H9 (cell line): ENCODE measurements at regions not wholly inside any gene's neighbourhood (a gene's known extent, or its start where the extent isn't known, plus 50 kb on each side); places are given as distances from the start of the nearest gene placed in this dataset.
A peak's percentile ranks its signal among the peaks of the same experiment; 100 is the strongest.

ENCODE experiments used
- DNase-seq: peaks from one replicate; pipeline ENCODE4 v3.0.0-alpha.2; 2017
- H2AFZ ChIP-seq: one replicate; pipeline ENCODE4 v1.6.1; 2013; ENCODE audit warnings: mild to moderate bottlenecking, low read length, control low read depth, moderate library complexity
- H2AK5ac ChIP-seq: 2 replicates; pipeline ENCODE4 v1.6.1; 2013; ENCODE audit warnings: low read length, control low read depth, mixed read lengths; ENCODE audit not compliant: insufficient read length
- H2BK120ac ChIP-seq: one replicate; pipeline ENCODE4 v1.6.1; 2013; ENCODE audit warnings: low read depth, mild to moderate bottlenecking, low read length, control low read depth, inconsistent platforms; ENCODE audit not compliant: poor library complexity, severe bottlenecking
- H2BK12ac ChIP-seq: 2 replicates; pipeline ENCODE4 v1.6.1; 2013; ENCODE audit warnings: low read length, control low read depth, mixed read lengths, low read depth; ENCODE audit not compliant: insufficient read length
- H2BK15ac ChIP-seq: 2 replicates; pipeline ENCODE4 v1.6.1; 2013; ENCODE audit warnings: low read depth, low read length, control low read depth
- H2BK20ac ChIP-seq: one replicate; pipeline ENCODE4 v1.6.1; 2013; ENCODE audit warnings: low read depth, mild to moderate bottlenecking, low read length, control low read depth, inconsistent platforms; ENCODE audit not compliant: poor library complexity, severe bottlenecking
- H2BK5ac ChIP-seq: 2 replicates; pipeline ENCODE4 v1.6.1; 2013; ENCODE audit warnings: low read length, control low read depth, mixed read lengths; ENCODE audit not compliant: insufficient read length
- H3K14ac ChIP-seq: 2 replicates; pipeline ENCODE4 v1.6.1; 2013; ENCODE audit warnings: low read length, control low read depth; ENCODE audit not compliant: insufficient read depth
- H3K18ac ChIP-seq: 2 replicates; pipeline ENCODE4 v1.6.1; 2013; ENCODE audit warnings: low read depth, mild to moderate bottlenecking, mixed read lengths, low read length, control low read depth; ENCODE audit not compliant: insufficient read length
- H3K23ac ChIP-seq: 2 replicates; pipeline ENCODE4 v1.6.1; 2013; ENCODE audit warnings: low read length, control low read depth, mixed read lengths, low read depth; ENCODE audit not compliant: insufficient read length
- H3K23me2 ChIP-seq: 2 replicates; pipeline ENCODE4 v1.6.1; 2013; ENCODE audit warnings: low read depth, mild to moderate bottlenecking, mixed read lengths, low read length, control low read depth; ENCODE audit not compliant: insufficient read length, poor library complexity, severe bottlenecking
- H3K27ac ChIP-seq: 2 replicates; pipeline ENCODE4 v1.5.1; 2013; ENCODE audit warnings: low read length, control low read depth, mixed read lengths, low read depth; ENCODE audit not compliant: insufficient read length
- H3K27me3 ChIP-seq: 2 replicates; pipeline ENCODE4 v1.6.1; 2013; ENCODE audit warnings: low read length, control low read depth, inconsistent platforms; ENCODE audit not compliant: insufficient read depth
- H3K4ac ChIP-seq: 2 replicates; pipeline ENCODE4 v1.6.1; 2013; ENCODE audit warnings: low read depth, mild to moderate bottlenecking, control low read depth, inconsistent platforms, low read length, moderate library complexity
- H3K4me1 ChIP-seq: 2 replicates; pipeline ENCODE4 v1.6.1; 2013; ENCODE audit warnings: low read length, control low read depth, inconsistent platforms; ENCODE audit not compliant: insufficient read depth
- H3K4me2 ChIP-seq: 2 replicates; pipeline ENCODE4 v1.6.1; 2013; ENCODE audit warnings: low read length, control low read depth, mixed read lengths; ENCODE audit not compliant: insufficient read length, insufficient read depth
- H3K56ac ChIP-seq: 2 replicates; pipeline ENCODE4 v1.6.1; 2013; ENCODE audit warnings: low read depth, mild to moderate bottlenecking, mixed read lengths, low read length, control low read depth; ENCODE audit not compliant: insufficient read length
- H3K79me1 ChIP-seq: 2 replicates; pipeline ENCODE4 v1.6.1; 2013; ENCODE audit warnings: low read depth, mild to moderate bottlenecking, moderate library complexity, low read length, control low read depth, inconsistent platforms; ENCODE audit not compliant: insufficient read depth, poor library complexity, severe bottlenecking
- H3K79me2 ChIP-seq: 2 replicates; pipeline ENCODE4 v1.6.1; 2013; ENCODE audit warnings: low read length, control low read depth, inconsistent platforms; ENCODE audit not compliant: insufficient read depth
- H3K9ac ChIP-seq: 2 replicates; pipeline ENCODE4 v1.6.1; 2013; ENCODE audit warnings: low read length, control low read depth, mixed read lengths; ENCODE audit not compliant: insufficient read length; ENCODE audit errors: extremely low read depth
- H3K9me3 ChIP-seq: one replicate; pipeline ENCODE4 v1.6.1; 2013; ENCODE audit warnings: low read depth, low read length, inconsistent platforms; ENCODE audit not compliant: control insufficient read depth
- H3T11ph ChIP-seq: one replicate; pipeline ENCODE4 v1.6.1; 2013; ENCODE audit warnings: mild to moderate bottlenecking, low read length, control low read depth, inconsistent platforms
- H4K20me1 ChIP-seq: one replicate; pipeline ENCODE4 v1.6.1; 2013; ENCODE audit not compliant: control insufficient read depth, insufficient read length, insufficient read depth
- H4K5ac ChIP-seq: 2 replicates; pipeline ENCODE4 v1.6.1; 2013; ENCODE audit warnings: low read depth, mild to moderate bottlenecking, mixed read lengths, low read length, control low read depth; ENCODE audit not compliant: insufficient read length
- H4K8ac ChIP-seq: replicated peaks from 2 replicates; pipeline ENCODE4 v1.6.1; 2013; ENCODE audit warnings: low read length, control low read depth, mixed read lengths, low read depth; ENCODE audit not compliant: insufficient read length
- H4K91ac ChIP-seq: 2 replicates; pipeline ENCODE4 v1.6.1; 2013; ENCODE audit warnings: low read depth, mild to moderate bottlenecking, moderate library complexity, mixed read lengths, low read length, control low read depth; ENCODE audit not compliant: insufficient read length
- H3K27ac Mint-ChIP-seq, 3 experiments: 2 replicates in 2 of 3; 3 replicates in 1 of 3; pipeline ENCODE4 v1.8.0; 2020 to 2021; ENCODE audit warnings: mixed read lengths in 3 of 3, mild to moderate bottlenecking in 1 of 3, moderate library complexity in 1 of 3
- H3K27me3 Mint-ChIP-seq: 2 replicates; pipeline ENCODE4 v1.8.0; 2021; ENCODE audit warnings: low read depth, mild to moderate bottlenecking, moderate library complexity, mixed read lengths
- H3K36me3 Mint-ChIP-seq, 3 experiments: 2 replicates in 2 of 3; 3 replicates in 1 of 3; pipeline ENCODE4 v1.8.0; 2020 to 2021; ENCODE audit warnings: low read depth in 3 of 3, mixed read lengths in 3 of 3; ENCODE audit not compliant: insufficient read depth in 1 of 3
- H3K4me1 Mint-ChIP-seq, 2 experiments: 2 replicates each; pipeline ENCODE4 v1.8.0; 2020; ENCODE audit warnings: mixed read lengths in 2 of 2
- H3K4me3 Mint-ChIP-seq, 2 experiments: 2 replicates in 1 of 2; 3 replicates in 1 of 2; pipeline ENCODE4 v1.8.0; 2020 to 2021; ENCODE audit warnings: mild to moderate bottlenecking in 2 of 2, mixed read lengths in 2 of 2, moderate library complexity in 1 of 2
- H3K9me3 Mint-ChIP-seq, 2 experiments: 2 replicates in 1 of 2; 3 replicates in 1 of 2; pipeline ENCODE4 v1.8.0; 2020; ENCODE audit warnings: mild to moderate bottlenecking in 2 of 2, mixed read lengths in 2 of 2, moderate library complexity in 1 of 2
- CTCF ChIP-seq: fragments of 200-600 bp; sonication (generic); conservative IDR thresholded peaks from 3 replicates; pipeline ENCODE4 v1.8.0; 2021; ENCODE audit warnings: antibody characterized with exemption, mild to moderate bottlenecking
- WGBS: extraction: QIAGEN DNeasy Blood & Tissue Kit; methylation state at CpG from one replicate; pipeline ENCODE4 v1.1.7; 2013; ENCODE audit warnings: missing lambda C conversion rate, low lambda C conversion rate, mixed read lengths; ENCODE audit not compliant: insufficient read length; ENCODE audit errors: extremely low coverage; 5-methylcytosine and 5-hydroxymethylcytosine counted together

GRCh38 chr20:48181261-48181935 is 396.1 kb upstream of the SULF2 start:
- Histone ChIP-seq H3K79me1 (no peaks in the 10 kb centered on the region), H2AFZ (no peak overlapping the region), H3K56ac (no peak overlapping the region), H2BK5ac (no peak overlapping the region), H3K23ac (no peak overlapping the region), H3K9ac (no peak overlapping the region), H3T11ph (no peak overlapping the region), H3K4ac (no peak overlapping the region), H2BK15ac (no peak overlapping the region), H4K8ac (no peak overlapping the region), H2BK120ac (no peak overlapping the region), H3K4me1 (0 out of 2 replicates have a peak, but pooled peaks cover 3% of the 10 kb centered on the region), H3K14ac (no peak overlapping the region), H2BK20ac (no peak overlapping the region), H3K9me3 (no peaks in the 10 kb centered on the region), H2BK12ac (no peak overlapping the region), H3K79me2 (no peaks in the 10 kb centered on the region), H3K23me2 (no peaks in the 10 kb centered on the region), H3K27me3 (no peaks in the 10 kb centered on the region), H2AK5ac (no peak overlapping the region), H4K20me1 (no peaks in the 10 kb centered on the region), H3K18ac (no peak overlapping the region), H3K4me2 (no peak overlapping the region), H3K27ac (no peak overlapping the region), H4K5ac (no peak overlapping the region), H4K91ac (no peak overlapping the region)
- no peak for DNase-seq
- H3K36me3 Mint-ChIP-seq, result peaks cover 0 to 17% (median 0%) of the 10 kb centered on the region in 3 experiments; a peak in 3 of 7 replicates
- TF ChIP-seq CTCF, result no peak
- H3K27ac Mint-ChIP-seq, result peak overlapping the region in 1 of 3 experiments; percentile 83; a peak in 1 of 7 replicates
- peaks cover 5% of the 10 kb centered on the region for H3K27me3 Mint-ChIP-seq
- peaks cover 27 to 35% of the 10 kb centered on the region in 2 experiments for H3K4me1 Mint-ChIP-seq
- no CpG with 5 or more reads among the region's 6 CpGs for WGBS
- peaks cover 0 to 5% of the 10 kb centered on the region in 2 experiments; a peak in 3 of 5 replicates for H3K9me3 Mint-ChIP-seq
- H3K4me3 Mint-ChIP-seq, result no peak overlapping the region
